HCT116 (cell line): ENCODE measurements at regions not wholly inside any gene's neighbourhood (a gene's known extent, or its start where the extent isn't known, plus 50 kb on each side); places are given as distances from the start of the nearest gene placed in this dataset.
"Not testable (repeated sequence)": the region's sequence is repeated elsewhere in the genome, so short reads cannot be mapped to it uniquely, and the experiment has no call there.

Source experiments
- ATAC-seq: fragments of 200-7000 bp; cut with Tn5 transposase; 2 replicates; pipeline ENCODE4 v1.9.1; 2020; ENCODE audit warnings: mild to moderate bottlenecking, moderate library complexity
- BruUV-seq: library from RNA; stranded (reverse); fragments of 400-500 nt; replicated peaks from 2 replicates; lab custom pipeline; 2021; lab: Mats Ljungman, UMichigan
- CTCF ChIA-PET: fragments of 300-600 bp; sonication (Branson Sonifier 250); formaldehyde crosslinking; loops from one replicate; lab custom pipeline; 2021; ENCODE audit warnings: antibody characterized with exemption; lab: Charles Lee
- POLR2A ChIA-PET: fragments of 300-600, 350-600 bp; sonication (Branson Sonifier 250); formaldehyde crosslinking; loops from one replicate; lab custom pipeline; 2021; ENCODE audit warnings: antibody characterized with exemption; lab: Charles Lee
- RAD21 ChIA-PET, 2 experiments: fragments of 300-600 bp; sonication (Branson Sonifier 250); formaldehyde crosslinking; loops; one replicate each; lab custom pipeline; 2023; ENCODE audit warnings: low total read pairs in 2 of 2; ENCODE audit not compliant: uncharacterized antibody in 2 of 2, unreplicated experiment in 2 of 2, low non-redundant PET in 1 of 2; lab: Charles Lee
- DNase-seq: peaks from one replicate; pipeline ENCODE4 v3.0.0-alpha.2; 2010; ENCODE audit warnings: low read depth, low spot score
- H2AFZ ChIP-seq: fragments of 200-600 bp; shearing (Covaris generic), sonication (generic); 2 replicates; pipeline ENCODE4 v1.6.1; 2017; ENCODE audit warnings: low read depth, mixed run types, mixed read lengths, antibody characterized with exemption, low read length; ENCODE audit not compliant: poor library complexity, severe bottlenecking
- H3K27ac ChIP-seq: 2 replicates; pipeline ENCODE4 v1.5.1; 2012; ENCODE audit warnings: low read depth, low read length
- H3K27me3 ChIP-seq: fragments of 200-600 bp; sonication (generic); 2 replicates; pipeline ENCODE4 v1.6.1; 2016; ENCODE audit warnings: mixed run types, low read length, mixed read lengths; ENCODE audit not compliant: insufficient read depth
- H3K36me3 ChIP-seq, 2 experiments: fragments of 200-500 bp in 1 of 2; fragments of 200-600 bp in 1 of 2; sonication (Bioruptor generic) in 1 of 2; sonication (generic) in 1 of 2; 2 replicates each; pipeline versions ENCODE4 v1.5.1 to v1.6.1; 2014 to 2016; ENCODE audit warnings: low read length in 2 of 2, inconsistent platforms in 1 of 2, mixed read lengths in 1 of 2, mixed run types in 1 of 2; ENCODE audit not compliant: insufficient read depth in 2 of 2, control insufficient read depth in 1 of 2
- H3K4me1 ChIP-seq, 2 experiments: fragments of 200-600 bp in 1 of 2; sonication (generic) in 1 of 2; 2 replicates each; pipeline versions ENCODE4 v1.5.1 to v1.6.1; 2012 to 2017; ENCODE audit warnings: low read length in 2 of 2, inconsistent platforms in 1 of 2, mild to moderate bottlenecking in 1 of 2, mixed read lengths in 1 of 2, mixed run types in 1 of 2, moderate library complexity in 1 of 2; ENCODE audit not compliant: insufficient read depth in 2 of 2, control insufficient read depth in 1 of 2
- H3K4me2 ChIP-seq: fragments of 200-600 bp; sonication (generic); 2 replicates; pipeline ENCODE4 v1.6.1; 2017; ENCODE audit warnings: mixed run types, low read length, mixed read lengths
- H3K4me3 ChIP-seq, 2 experiments: fragments of 200-600 bp in 1 of 2; sonication (generic) in 1 of 2; replicated peaks in 1 of 2; 2 replicates each; pipeline ENCODE4 v1.5.1; 2011 to 2016; ENCODE audit warnings: low read length in 2 of 2, control low read depth in 1 of 2, low read depth in 1 of 2, mild to moderate bottlenecking in 1 of 2, mixed read lengths in 1 of 2, mixed run types in 1 of 2
- H3K79me2 ChIP-seq: fragments of 200-600 bp; sonication (generic); 2 replicates; pipeline ENCODE4 v1.6.1; 2017; ENCODE audit warnings: mild to moderate bottlenecking, mixed run types, low read length, moderate library complexity, mixed read lengths; ENCODE audit not compliant: insufficient read depth
- H3K9ac ChIP-seq: fragments of 200-600 bp; sonication (generic); 2 replicates; pipeline ENCODE4 v1.6.1; 2016; ENCODE audit warnings: low read length, mixed read lengths
- H3K9me2 ChIP-seq: fragments of 200-600 bp; sonication (generic), shearing (Covaris generic); 2 replicates; pipeline ENCODE4 v1.6.1; 2017; ENCODE audit warnings: mixed run types, mild to moderate bottlenecking, moderate library complexity; ENCODE audit not compliant: insufficient read depth
- H3K9me3 ChIP-seq, 2 experiments: fragments of 200-500 bp in 1 of 2; fragments of 200-600 bp in 1 of 2; sonication (Bioruptor generic) in 1 of 2; sonication (generic) in 1 of 2; 2 replicates each; pipeline ENCODE4 v1.6.1; 2014 to 2017; ENCODE audit warnings: low read length in 2 of 2, mixed read lengths in 2 of 2, inconsistent platforms in 1 of 2, low read depth in 1 of 2, mild to moderate bottlenecking in 1 of 2, mixed run types in 1 of 2, moderate library complexity in 1 of 2; ENCODE audit not compliant: control insufficient read depth in 1 of 2, insufficient read depth in 1 of 2
- H4K20me1 ChIP-seq: fragments of 200-600 bp; sonication (generic), shearing (Covaris generic); 2 replicates; pipeline ENCODE4 v1.6.1; 2017; ENCODE audit warnings: mixed run types, mild to moderate bottlenecking, moderate library complexity; ENCODE audit not compliant: insufficient read depth
- ATF3 ChIP-seq: IDR thresholded peaks from 2 replicates; pipeline ENCODE4 v1.6.1; 2012
- CBX3 ChIP-seq: IDR thresholded peaks from 2 replicates; pipeline ENCODE4 v1.6.1; 2012; ENCODE audit warnings: low read depth
- CEBPB ChIP-seq: IDR thresholded peaks from 2 replicates; pipeline ENCODE4 v1.6.1; 2012; ENCODE audit warnings: low read depth
- CTCF ChIP-seq, 3 experiments: fragments of 200-600 bp in 1 of 3; sonication (generic) in 1 of 3; IDR thresholded peaks in 2 of 3; conservative IDR thresholded peaks in 1 of 3; 2 replicates each; pipeline ENCODE4 v1.5.1; 2012 to 2017; ENCODE audit warnings: low read depth in 2 of 3, low read length in 2 of 3, antibody characterized with exemption in 1 of 3, borderline replicate concordance in 1 of 3, control low read depth in 1 of 3, mild to moderate bottlenecking in 1 of 3, mixed read lengths in 1 of 3, mixed run types in 1 of 3, moderate library complexity in 1 of 3; ENCODE audit not compliant: insufficient read depth in 1 of 3
- EGR1 ChIP-seq: IDR thresholded peaks from 2 replicates; pipeline ENCODE4 v1.6.1; 2012; ENCODE audit warnings: low read depth
- ELF1 ChIP-seq: IDR thresholded peaks from 2 replicates; pipeline ENCODE4 v1.6.1; 2012; ENCODE audit warnings: low read depth, borderline replicate concordance
- EZH2 ChIP-seq: fragments of 200-600 bp; sonication (generic); IDR thresholded peaks from 2 replicates; pipeline ENCODE4 v1.6.1; 2017; ENCODE audit warnings: antibody characterized with exemption, mixed run types
- EZH2phosphoT487 ChIP-seq: fragments of 200-600 bp; IDR thresholded peaks from 2 replicates; pipeline ENCODE4 v1.6.1; 2018; ENCODE audit warnings: antibody characterized with exemption, borderline replicate concordance
- MAX ChIP-seq: IDR thresholded peaks from 2 replicates; pipeline ENCODE4 v1.6.1; 2012
- POLR2A ChIP-seq: IDR thresholded peaks from 2 replicates; pipeline ENCODE4 v1.7.0; 2011; ENCODE audit warnings: borderline replicate concordance; ENCODE audit not compliant: insufficient read depth, insufficient read length; ENCODE audit errors: extremely low read depth
- POLR2AphosphoS5 ChIP-seq: IDR thresholded peaks from 2 replicates; pipeline ENCODE4 v1.6.1; 2011; ENCODE audit warnings: mild to moderate bottlenecking, low read depth, low read length, moderate library complexity
- RAD21 ChIP-seq: IDR thresholded peaks from 2 replicates; pipeline ENCODE4 v1.6.1; 2012; ENCODE audit warnings: low read depth, mild to moderate bottlenecking
- SP1 ChIP-seq: IDR thresholded peaks from 2 replicates; pipeline ENCODE4 v1.6.1; 2012; ENCODE audit warnings: low read depth
- SRF ChIP-seq: IDR thresholded peaks from 2 replicates; pipeline ENCODE4 v1.6.1; 2012; ENCODE audit warnings: low read depth
- TCF7L2 ChIP-seq: IDR thresholded peaks from 2 replicates; pipeline ENCODE4 v1.7.0; 2011; ENCODE audit warnings: borderline replicate concordance, inconsistent platforms; ENCODE audit not compliant: insufficient read depth, insufficient read length; ENCODE audit errors: extremely low read depth
- ZBTB33 ChIP-seq: IDR thresholded peaks from 2 replicates; pipeline ENCODE4 v1.6.1; 2011; ENCODE audit warnings: mild to moderate bottlenecking, low read length, moderate library complexity; ENCODE audit not compliant: insufficient replicate concordance; ENCODE audit errors: extremely low read depth
- ZNF274 ChIP-seq: fragments of 200-500 bp; sonication (Bioruptor generic); IDR thresholded peaks from 2 replicates; pipeline ENCODE4 v1.6.1; 2014; ENCODE audit warnings: mild to moderate bottlenecking, low read depth, low read length, inconsistent platforms
- intact Hi-C: fragments of 100-400 bp; cut with micrococcal nuclease; formaldehyde crosslinking; loops from 2 replicates; pipeline ENCODE4 v1.10.0; 2022

- ChIA-PET RAD21 (no interaction called here), POLR2A (no interaction called here), CTCF (interaction anchor here (0.6 kb wide), 1 partner anchor 349 kb away, joined by 3 read pairs; no protein-coding TSS in a partner anchor)
- Histone ChIP-seq H3K4me1 (no peaks in the 10 kb centered on the region), H3K9me3 (no peaks in the 10 kb centered on the region), H3K4me3 (no peak overlapping the region), H3K9ac (no peak overlapping the region), H3K27ac (no peak overlapping the region), H3K4me2 (no peak overlapping the region), H2AFZ (no peak overlapping the region), H3K36me3 (no peaks in the 10 kb centered on the region), H3K27me3 (no peaks in the 10 kb centered on the region), H3K79me2 (no peaks in the 10 kb centered on the region), H3K9me2 (no peaks in the 10 kb centered on the region), H4K20me1 (no peaks in the 10 kb centered on the region)
- TF ChIP-seq CEBPB (no peak), ZBTB33 (no peak), SRF (no peak), RAD21 (no peak), ATF3 (no peak), POLR2A (no peak), SP1 (no peak), EGR1 (no peak), ZNF274 (no peak), MAX (no peak), TCF7L2 (no peak), CTCF (IDR thresholded peaks at IDR 0.05 in 2 of 3, conservative IDR thresholded peaks at IDR 0.05 in 1 of 3; ENCODE audit: borderline replicate concordance in 1 of 3, insufficient read depth in 1 of 3, low read depth in 2 of 3, low read length in 2 of 3) (no peak), CBX3 (no peak), POLR2AphosphoS5 (no peak), ELF1 (no peak), EZH2 (no peak), EZH2phosphoT487 (no peak)
- ATAC-seq (no peak; the same call in 1 of the 2 replicates), DNase-seq (no peak)
- intact Hi-C loops = no loop called here
- no TSS peak for BruUV-seq
Observed at GRCh38 chr5:111615054-111615453, 102.7 kb upstream of the STARD4 start.

- POLR2A ChIA-PET, H3K36me3 ChIP-seq, H3K4me3 ChIP-seq, CTCF ChIA-PET, H2AFZ ChIP-seq, ATAC-seq, H3K27me3 ChIP-seq, H3K27ac ChIP-seq, H3K9me2 ChIP-seq, RAD21 ChIA-PET, H3K4me2 ChIP-seq, H3K9me3 ChIP-seq, H4K20me1 ChIP-seq, H3K4me1 ChIP-seq, intact Hi-C loops, DNase-seq, H3K9ac ChIP-seq, H3K79me2 ChIP-seq, BruUV-seq: not testable (repeated sequence)
Observed at GRCh38 chr5:111612013-111612630, 99.8 kb upstream of the STARD4 start.
